GM19438 (cell line): ENCODE measurements at regions not wholly inside any gene's neighbourhood (a gene's known extent, or its start where the extent isn't known, plus 50 kb on each side); places are given as distances from the start of the nearest gene placed in this dataset.

Experiments
- ATAC-seq: cut with Tn5 transposase; IDR thresholded peaks from one replicate; pipeline ENCODE4 v1.9.1; 2021; ENCODE audit warnings: low read depth; ENCODE audit not compliant: unreplicated experiment

- no peak for ATAC-seq
These were observed 154.8 kb downstream of the GADD45G start for GRCh38 chr9:89759572-89759971.

GRCh38 chr9:89760123-89760522 lies 155.3 kb downstream of the GADD45G start:
- no peak for ATAC-seq

GRCh38 chr9:89764217-89764616 lies 159.4 kb downstream of the GADD45G start:
- ATAC-seq, result no peak

- no peak for ATAC-seq
These were observed 160.6 kb downstream of the GADD45G start for GRCh38 chr9:89765211-89765946.

GRCh38 chr9:89766991-89767390 lies 162.2 kb downstream of the GADD45G start:
- ATAC-seq, result no peak

- no peak for ATAC-seq
These were observed 163.2 kb downstream of the GADD45G start for GRCh38 chr9:89768051-89768450.

- ATAC-seq, result no peak
These were observed 163.8 kb downstream of the GADD45G start for GRCh38 chr9:89768650-89769071.

- ATAC-seq, result no peak
These were observed 165.8 kb downstream of the GADD45G start for GRCh38 chr9:89770531-89771174.

- ATAC-seq, result no peak
These were observed 166.4 kb downstream of the GADD45G start for GRCh38 chr9:89771205-89771604.

GRCh38 chr9:89773170-89773569 lies 168.4 kb downstream of the GADD45G start:
- no peak for ATAC-seq

GRCh38 chr9:89774858-89775370 lies 170.1 kb downstream of the GADD45G start:
- ATAC-seq, result no peak

GRCh38 chr9:89775641-89776040 lies 170.8 kb downstream of the GADD45G start:
- no peak for ATAC-seq

- no peak for ATAC-seq
These were observed 172.1 kb downstream of the GADD45G start for GRCh38 chr9:89776795-89777525.

- no peak for ATAC-seq
These were observed 172.7 kb downstream of the GADD45G start for GRCh38 chr9:89777544-89777943.

- no peak for ATAC-seq
These were observed 173.6 kb downstream of the GADD45G start for GRCh38 chr9:89778100-89779090.

- no peak for ATAC-seq
These were observed 174.8 kb downstream of the GADD45G start for GRCh38 chr9:89779405-89780203.

- no peak for ATAC-seq
These were observed 176.1 kb downstream of the GADD45G start for GRCh38 chr9:89780959-89781358.

GRCh38 chr9:89781838-89782540 lies 177.2 kb downstream of the GADD45G start:
- ATAC-seq, result no peak

GRCh38 chr9:89786655-89787054 lies 181.8 kb downstream of the GADD45G start:
- no peak for ATAC-seq
